ENCODE measurements at regions not wholly inside any gene's neighbourhood (a gene's known extent, or its start where the extent isn't known, plus 50 kb on each side); places are given as distances from the start of the nearest gene placed in this dataset.
A peak's percentile ranks its signal among the peaks of the same experiment; 100 is the strongest.

DNA sequence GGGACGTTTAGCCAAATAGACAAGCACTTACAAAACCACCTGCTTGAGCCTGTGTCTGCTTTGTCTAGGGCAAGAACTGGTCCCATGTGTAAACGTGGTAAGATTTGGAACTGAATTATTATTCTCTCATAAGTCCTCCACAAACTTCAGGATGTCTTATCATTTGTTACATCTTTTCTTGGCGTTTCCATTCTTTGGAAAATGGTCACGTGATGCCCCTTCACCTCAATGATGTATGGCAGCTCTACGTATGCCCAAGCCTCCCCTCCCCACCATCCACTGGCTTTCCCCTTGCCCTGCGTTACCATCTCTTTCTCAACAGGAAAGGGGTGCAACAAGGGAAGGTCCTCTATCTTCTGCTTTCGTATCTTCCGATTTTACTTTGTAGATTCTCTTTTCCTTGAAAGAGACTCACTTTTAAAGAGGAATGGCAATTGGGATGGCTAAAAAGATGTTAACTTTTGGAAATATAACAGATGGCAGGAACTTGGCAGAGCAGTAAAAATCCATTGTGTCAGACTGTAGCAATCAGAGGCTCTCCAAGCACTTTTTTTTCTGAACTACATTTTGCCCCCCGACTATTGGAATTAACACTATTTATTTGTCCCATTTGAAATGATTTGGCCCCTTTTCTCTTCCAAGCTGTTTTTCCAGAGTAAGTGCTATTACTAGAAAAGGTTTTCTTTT, 117.6 kb downstream of the FAT3 start:
- Histone ChIP-seq H3K27ac (ENCODE audit: extremely low read depth, low read depth, low read length) (no peak overlapping the region), H3K9me1 (ENCODE audit: control insufficient read depth, insufficient read depth, low read length) (no peaks in the 10 kb centered on the region), H3K9ac (ENCODE audit: insufficient read depth in 1 of 2, low read depth in 2 of 2, low read length in 2 of 2) (no peak overlapping the region), H3K36me3 (ENCODE audit: control insufficient read depth, insufficient read depth, low read length) (no peaks in the 10 kb centered on the region), H3K4me2 (ENCODE audit: insufficient read depth, low read length) (no peak overlapping the region), H4K20me1 (replicated peaks; ENCODE audit: control insufficient read depth, insufficient read depth, low read length) (no peaks in the 10 kb centered on the region), H3K27me3 (ENCODE audit: control insufficient read depth in 2 of 2, insufficient read depth in 2 of 2, low read length in 2 of 2) (no peaks in the 10 kb centered on the region), H3K4me3 (no peak overlapping the region), H3K9me3 (replicated peaks; ENCODE audit: control insufficient read depth, insufficient read depth, low read depth, low read length) (no peaks in the 10 kb centered on the region), H3K79me2 (ENCODE audit: control insufficient read depth, insufficient read depth, low read length) (no peaks in the 10 kb centered on the region), H2AFZ (ENCODE audit: low read depth, low read length) (no peak overlapping the region), H3K4me1 (replicated peaks in 1 of 2; ENCODE audit: control insufficient read depth in 2 of 2, insufficient read depth in 2 of 2, low read length in 2 of 2) (no peaks in the 10 kb centered on the region)
- BruUV-seq (replicated peaks), result no TSS peak
- no peak for ATAC-seq
- TF ChIP-seq, protein P1, sequence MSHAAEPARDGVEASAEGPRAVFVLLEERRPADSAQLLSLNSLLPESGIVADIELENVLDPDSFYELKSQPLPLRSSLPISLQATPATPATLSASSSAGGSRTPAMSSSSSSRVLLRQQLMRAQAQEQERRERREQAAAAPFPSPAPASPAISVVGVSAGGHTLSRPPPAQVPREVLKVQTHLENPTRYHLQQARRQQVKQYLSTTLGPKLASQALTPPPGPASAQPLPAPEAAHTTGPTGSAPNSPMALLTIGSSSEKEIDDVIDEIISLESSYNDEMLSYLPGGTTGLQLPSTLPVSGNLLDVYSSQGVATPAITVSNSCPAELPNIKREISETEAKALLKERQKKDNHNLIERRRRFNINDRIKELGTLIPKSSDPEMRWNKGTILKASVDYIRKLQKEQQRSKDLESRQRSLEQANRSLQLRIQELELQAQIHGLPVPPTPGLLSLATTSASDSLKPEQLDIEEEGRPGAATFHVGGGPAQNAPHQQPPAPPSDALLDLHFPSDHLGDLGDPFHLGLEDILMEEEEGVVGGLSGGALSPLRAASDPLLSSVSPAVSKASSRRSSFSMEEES (CRISPR knock-in tag; IDR thresholded peaks at IDR 0.05), result peak; percentile 87
- TF ChIP-seq, protein P2, sequence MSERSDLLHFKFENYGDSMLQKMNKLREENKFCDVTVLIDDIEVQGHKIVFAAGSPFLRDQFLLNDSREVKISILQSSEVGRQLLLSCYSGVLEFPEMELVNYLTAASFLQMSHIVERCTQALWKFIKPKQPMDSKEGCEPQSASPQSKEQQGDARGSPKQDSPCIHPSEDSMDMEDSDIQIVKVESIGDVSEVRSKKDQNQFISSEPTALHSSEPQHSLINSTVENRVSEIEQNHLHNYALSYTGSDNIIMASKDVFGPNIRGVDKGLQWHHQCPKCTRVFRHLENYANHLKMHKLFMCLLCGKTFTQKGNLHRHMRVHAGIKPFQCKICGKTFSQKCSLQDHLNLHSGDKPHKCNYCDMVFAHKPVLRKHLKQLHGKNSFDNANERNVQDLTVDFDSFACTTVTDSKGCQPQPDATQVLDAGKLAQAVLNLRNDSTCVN (CRISPR knock-in tag; IDR thresholded peaks at IDR 0.05), result no peak
- TF ChIP-seq CTBP1 (IDR thresholded peaks at IDR 0.05; ENCODE audit: borderline replicate concordance) (no peak), RAD51 (IDR thresholded peaks at IDR 0.05; ENCODE audit: borderline replicate concordance, low read depth) (peak; percentile 15; the same call in 1 of the 2 replicates), RBBP5 (IDR thresholded peaks at IDR 0.05; ENCODE audit: borderline replicate concordance, insufficient read depth, low read length, poor library complexity, severe bottlenecking) (no peak), KAT7 (CRISPR knock-in tag; IDR thresholded peaks at IDR 0.05; ENCODE audit: borderline replicate concordance) (no peak), DACH1 (IDR thresholded peaks at IDR 0.05; ENCODE audit: partially characterized antibody) (no peak), HCFC1 (IDR thresholded peaks at IDR 0.05; ENCODE audit: low read depth, low read length) (no peak), ZNF764 (CRISPR knock-in tag; IDR thresholded peaks at IDR 0.05; ENCODE audit: low read depth) (no peak), RFX1 (IDR thresholded peaks at IDR 0.05) (no peak)
- TF ChIP-seq, protein P3, sequence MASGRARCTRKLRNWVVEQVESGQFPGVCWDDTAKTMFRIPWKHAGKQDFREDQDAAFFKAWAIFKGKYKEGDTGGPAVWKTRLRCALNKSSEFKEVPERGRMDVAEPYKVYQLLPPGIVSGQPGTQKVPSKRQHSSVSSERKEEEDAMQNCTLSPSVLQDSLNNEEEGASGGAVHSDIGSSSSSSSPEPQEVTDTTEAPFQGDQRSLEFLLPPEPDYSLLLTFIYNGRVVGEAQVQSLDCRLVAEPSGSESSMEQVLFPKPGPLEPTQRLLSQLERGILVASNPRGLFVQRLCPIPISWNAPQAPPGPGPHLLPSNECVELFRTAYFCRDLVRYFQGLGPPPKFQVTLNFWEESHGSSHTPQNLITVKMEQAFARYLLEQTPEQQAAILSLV (tag; IDR thresholded peaks at IDR 0.05), result no peak
- TF ChIP-seq, protein P4, sequence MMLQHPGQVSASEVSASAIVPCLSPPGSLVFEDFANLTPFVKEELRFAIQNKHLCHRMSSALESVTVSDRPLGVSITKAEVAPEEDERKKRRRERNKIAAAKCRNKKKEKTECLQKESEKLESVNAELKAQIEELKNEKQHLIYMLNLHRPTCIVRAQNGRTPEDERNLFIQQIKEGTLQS (IDR thresholded peaks at IDR 0.05), result no peak
- TF ChIP-seq, protein P4 (CRISPR knock-in tag; conservative IDR thresholded peaks at IDR 0.05), result no peak
- in situ Hi-C loops (cut with MboI) (no loop called here), intact Hi-C loops (cut with micrococcal nuclease) (no loop called here)
- 2% methylated on average over 8 of the region's 9 CpGs for WGBS (ENCODE audit: insufficient coverage, low coverage, missing lambda C conversion rate)
- no peak for FAIRE-seq
- no peak for DNase-seq (ENCODE audit: extremely low read depth in 1 of 4, low spot score in 3 of 4)
- POLR2A ChIA-PET, result no interaction called here
- CTCF ChIA-PET (ENCODE audit: low intra/inter-chr PET ratio), result no interaction called here

All from K562 (cell line).